Panc1 (cell line): ENCODE measurements at regions not wholly inside any gene's neighbourhood (a gene's known extent, or its start where the extent isn't known, plus 50 kb on each side); places are given as distances from the start of the nearest gene placed in this dataset.

Experiments used
- ATAC-seq: fragments of 200-7000 bp; cut with Tn5 transposase; 2 replicates; pipeline ENCODE4 v1.9.1; 2020; ENCODE audit warnings: mild to moderate bottlenecking, moderate library complexity
- BruUV-seq: library from RNA; stranded (reverse); fragments of 400-500 nt; replicated peaks from 2 replicates; lab custom pipeline; 2021; lab: Mats Ljungman, UMichigan
- CTCF ChIA-PET: fragments of 300-600 bp; sonication (Branson Sonifier 250); formaldehyde crosslinking; loops from one replicate; lab custom pipeline; 2022; ENCODE audit warnings: antibody characterized with exemption; lab: Charles Lee
- POLR2A ChIA-PET: fragments of 300-600 bp; sonication (Branson Sonifier 250); formaldehyde crosslinking; loops from one replicate; lab custom pipeline; 2022; ENCODE audit warnings: antibody characterized with exemption; lab: Charles Lee
- DNase-seq: peaks from one replicate; pipeline ENCODE4 v3.0.0-alpha.2; 2010; ENCODE audit warnings: low read depth, low spot score
- H3K27ac ChIP-seq: 2 replicates; pipeline ENCODE4 v1.5.1; 2011; ENCODE audit warnings: mild to moderate bottlenecking, low read length, inconsistent platforms
- H3K27me3 ChIP-seq: fragments of 200-500 bp; sonication (Bioruptor generic); 2 replicates; pipeline ENCODE4 v1.6.0; 2014; ENCODE audit warnings: low read length, inconsistent platforms; ENCODE audit not compliant: control insufficient read depth, insufficient read depth
- H3K36me3 ChIP-seq: fragments of 200-500 bp; sonication (Bioruptor generic); 2 replicates; pipeline ENCODE4 v1.5.1; 2014; ENCODE audit warnings: inconsistent platforms, mild to moderate bottlenecking, low read length, moderate library complexity; ENCODE audit not compliant: control insufficient read depth, insufficient read depth
- H3K4me1 ChIP-seq: 2 replicates; pipeline ENCODE4 v1.5.1; 2011; ENCODE audit warnings: inconsistent platforms, mild to moderate bottlenecking, low read length, moderate library complexity; ENCODE audit not compliant: control insufficient read depth, insufficient read depth
- H3K4me3 ChIP-seq, 2 experiments: 2 replicates each; pipeline ENCODE4 v1.5.1; 2011 to 2012; ENCODE audit warnings: low read depth in 2 of 2, low read length in 2 of 2, mild to moderate bottlenecking in 2 of 2, inconsistent platforms in 1 of 2, moderate library complexity in 1 of 2
- H3K9me3 ChIP-seq: fragments of 200-500 bp; sonication (Bioruptor generic); 2 replicates; pipeline ENCODE4 v1.5.1; 2014; ENCODE audit warnings: low read depth, mild to moderate bottlenecking, inconsistent platforms, low read length, moderate library complexity; ENCODE audit not compliant: control insufficient read depth, insufficient read depth
- POLR2AphosphoS5 ChIP-seq: IDR thresholded peaks from 2 replicates; pipeline ENCODE4 v1.6.1; 2012; ENCODE audit warnings: mild to moderate bottlenecking, low read depth, low read length, moderate library complexity
- SIN3A ChIP-seq: IDR thresholded peaks from 2 replicates; pipeline ENCODE4 v1.6.1; 2012; ENCODE audit warnings: low read depth, mild to moderate bottlenecking, low read length, moderate library complexity, borderline replicate concordance; ENCODE audit not compliant: insufficient read depth
- TCF7L2 ChIP-seq: IDR thresholded peaks from 2 replicates; pipeline ENCODE4 v1.6.1; 2011; ENCODE audit warnings: mild to moderate bottlenecking, low read depth, low read length, inconsistent platforms
- in situ Hi-C: cut with HindIII; loops from 2 replicates; pipeline ENCODE4 v1.10.0; 2016; ENCODE audit warnings: low sequenced_read_pairs, low pct_unique_long_range_greater_than_20kb
- intact Hi-C: fragments of 100-400 bp; cut with micrococcal nuclease; formaldehyde crosslinking; loops from one replicate; pipeline ENCODE4 v1.10.0; 2022; ENCODE audit not compliant: unreplicated experiment
- TF ChIP-seq, protein P1 (sequence below), 2 experiments: IDR thresholded peaks; 2 replicates each; pipeline ENCODE4 v1.6.1; 2011 to 2012; ENCODE audit warnings: low read depth in 2 of 2, control low read depth in 1 of 2, low read length in 1 of 2, mild to moderate bottlenecking in 1 of 2, moderate library complexity in 1 of 2; ENCODE audit not compliant: insufficient read depth in 1 of 2
- TF ChIP-seq, protein P2 (sequence below): fragments of 450-650 bp; IDR thresholded peaks from 2 replicates; pipeline ENCODE4 v1.5.1; 2017; ENCODE audit warnings: mild to moderate bottlenecking

DNA sequence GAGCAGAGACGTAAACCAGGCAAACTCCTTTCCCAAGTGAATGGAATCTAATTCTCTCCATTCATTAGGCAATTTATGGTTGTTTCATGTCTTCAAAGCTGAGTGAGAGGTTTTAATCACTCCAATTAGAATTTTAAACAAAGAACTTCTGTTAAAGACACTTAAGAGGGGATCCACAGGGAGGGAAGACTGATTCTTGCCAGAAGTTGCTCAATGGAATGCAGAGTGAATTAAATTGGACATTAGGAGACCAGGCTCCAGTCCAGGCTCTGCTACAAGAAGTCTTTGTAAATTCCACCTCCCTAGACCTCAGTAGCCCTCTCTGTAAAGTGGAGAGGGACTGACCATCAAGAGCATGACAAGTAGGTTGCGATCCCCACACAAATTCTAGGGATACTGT is 130.7 kb upstream of the TMEM72 start:
- Histone ChIP-seq H3K27me3 (no peaks in the 10 kb centered on the region), H3K4me1 (no peaks in the 10 kb centered on the region), H3K27ac (no peak overlapping the region), H3K4me3 (no peak overlapping the region), H3K36me3 (no peaks in the 10 kb centered on the region), H3K9me3 (no peaks in the 10 kb centered on the region)
- BruUV-seq: no TSS peak
- CTCF ChIA-PET: no interaction called here
- TF ChIP-seq, protein P1, sequence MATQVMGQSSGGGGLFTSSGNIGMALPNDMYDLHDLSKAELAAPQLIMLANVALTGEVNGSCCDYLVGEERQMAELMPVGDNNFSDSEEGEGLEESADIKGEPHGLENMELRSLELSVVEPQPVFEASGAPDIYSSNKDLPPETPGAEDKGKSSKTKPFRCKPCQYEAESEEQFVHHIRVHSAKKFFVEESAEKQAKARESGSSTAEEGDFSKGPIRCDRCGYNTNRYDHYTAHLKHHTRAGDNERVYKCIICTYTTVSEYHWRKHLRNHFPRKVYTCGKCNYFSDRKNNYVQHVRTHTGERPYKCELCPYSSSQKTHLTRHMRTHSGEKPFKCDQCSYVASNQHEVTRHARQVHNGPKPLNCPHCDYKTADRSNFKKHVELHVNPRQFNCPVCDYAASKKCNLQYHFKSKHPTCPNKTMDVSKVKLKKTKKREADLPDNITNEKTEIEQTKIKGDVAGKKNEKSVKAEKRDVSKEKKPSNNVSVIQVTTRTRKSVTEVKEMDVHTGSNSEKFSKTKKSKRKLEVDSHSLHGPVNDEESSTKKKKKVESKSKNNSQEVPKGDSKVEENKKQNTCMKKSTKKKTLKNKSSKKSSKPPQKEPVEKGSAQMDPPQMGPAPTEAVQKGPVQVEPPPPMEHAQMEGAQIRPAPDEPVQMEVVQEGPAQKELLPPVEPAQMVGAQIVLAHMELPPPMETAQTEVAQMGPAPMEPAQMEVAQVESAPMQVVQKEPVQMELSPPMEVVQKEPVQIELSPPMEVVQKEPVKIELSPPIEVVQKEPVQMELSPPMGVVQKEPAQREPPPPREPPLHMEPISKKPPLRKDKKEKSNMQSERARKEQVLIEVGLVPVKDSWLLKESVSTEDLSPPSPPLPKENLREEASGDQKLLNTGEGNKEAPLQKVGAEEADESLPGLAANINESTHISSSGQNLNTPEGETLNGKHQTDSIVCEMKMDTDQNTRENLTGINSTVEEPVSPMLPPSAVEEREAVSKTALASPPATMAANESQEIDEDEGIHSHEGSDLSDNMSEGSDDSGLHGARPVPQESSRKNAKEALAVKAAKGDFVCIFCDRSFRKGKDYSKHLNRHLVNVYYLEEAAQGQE (IDR thresholded peaks at IDR 0.05; ENCODE audit: insufficient read depth in 1 of 2, low read depth in 2 of 2, low read length in 1 of 2): no peak
- TF ChIP-seq, protein P2, sequence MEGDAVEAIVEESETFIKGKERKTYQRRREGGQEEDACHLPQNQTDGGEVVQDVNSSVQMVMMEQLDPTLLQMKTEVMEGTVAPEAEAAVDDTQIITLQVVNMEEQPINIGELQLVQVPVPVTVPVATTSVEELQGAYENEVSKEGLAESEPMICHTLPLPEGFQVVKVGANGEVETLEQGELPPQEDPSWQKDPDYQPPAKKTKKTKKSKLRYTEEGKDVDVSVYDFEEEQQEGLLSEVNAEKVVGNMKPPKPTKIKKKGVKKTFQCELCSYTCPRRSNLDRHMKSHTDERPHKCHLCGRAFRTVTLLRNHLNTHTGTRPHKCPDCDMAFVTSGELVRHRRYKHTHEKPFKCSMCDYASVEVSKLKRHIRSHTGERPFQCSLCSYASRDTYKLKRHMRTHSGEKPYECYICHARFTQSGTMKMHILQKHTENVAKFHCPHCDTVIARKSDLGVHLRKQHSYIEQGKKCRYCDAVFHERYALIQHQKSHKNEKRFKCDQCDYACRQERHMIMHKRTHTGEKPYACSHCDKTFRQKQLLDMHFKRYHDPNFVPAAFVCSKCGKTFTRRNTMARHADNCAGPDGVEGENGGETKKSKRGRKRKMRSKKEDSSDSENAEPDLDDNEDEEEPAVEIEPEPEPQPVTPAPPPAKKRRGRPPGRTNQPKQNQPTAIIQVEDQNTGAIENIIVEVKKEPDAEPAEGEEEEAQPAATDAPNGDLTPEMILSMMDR: no peak
- intact Hi-C loops (no loop called here), in situ Hi-C loops (no loop called here)
- DNase-seq: no peak
- POLR2A ChIA-PET: no interaction called here
- no peak for ATAC-seq

- Histone ChIP-seq H3K4me1 (no peaks in the 10 kb centered on the region), H3K36me3 (no peaks in the 10 kb centered on the region), H3K27ac (no peak overlapping the region), H3K9me3 (no peaks in the 10 kb centered on the region), H3K4me3 (no peak overlapping the region), H3K27me3 (no peaks in the 10 kb centered on the region)
- DNase-seq (no peak), ATAC-seq (no peak)
- no TSS peak for BruUV-seq
- in situ Hi-C loops: no loop called here
- TF ChIP-seq, protein P2: no peak
- no peak for TF ChIP-seq SIN3A
- TF ChIP-seq, protein P1 (IDR thresholded peaks at IDR 0.05; ENCODE audit: insufficient read depth in 1 of 2, low read depth in 2 of 2, low read length in 1 of 2): no peak
- TF ChIP-seq POLR2AphosphoS5: no peak
- TF ChIP-seq TCF7L2: no peak
- POLR2A ChIA-PET: no interaction called here
- intact Hi-C loops: no loop called here
- CTCF ChIA-PET: no interaction called here
These were observed 130.0 kb upstream of the TMEM72 start for GRCh38 chr10:44781131-44781530.
